ENCODE measurements at regions not wholly inside any gene's neighbourhood (a gene's known extent, or its start where the extent isn't known, plus 50 kb on each side); places are given as distances from the start of the nearest gene placed in this dataset.
A peak's percentile ranks its signal among the peaks of the same experiment; 100 is the strongest.

DNA sequence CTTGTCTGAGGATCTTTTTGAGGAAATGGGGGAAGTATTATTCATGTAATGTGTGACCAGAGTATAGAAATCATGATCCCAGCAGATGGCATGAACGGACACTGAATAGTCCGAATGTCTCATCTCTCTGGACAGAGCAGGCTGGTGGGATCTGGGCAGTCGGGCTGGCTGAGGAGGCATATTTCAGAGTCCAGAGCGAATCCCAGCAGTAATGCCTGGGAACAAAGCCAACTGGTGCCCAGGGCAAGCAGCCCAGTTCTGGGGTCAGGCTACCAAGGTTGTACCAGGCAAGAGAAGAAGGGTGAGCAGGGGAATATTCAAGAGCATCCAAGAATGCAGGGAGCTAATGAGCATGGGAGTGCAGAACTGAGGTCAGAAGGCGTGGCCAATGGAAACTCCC lies 306.4 kb downstream of the ZSWIM6 start:
- TF ChIP-seq, protein P1, sequence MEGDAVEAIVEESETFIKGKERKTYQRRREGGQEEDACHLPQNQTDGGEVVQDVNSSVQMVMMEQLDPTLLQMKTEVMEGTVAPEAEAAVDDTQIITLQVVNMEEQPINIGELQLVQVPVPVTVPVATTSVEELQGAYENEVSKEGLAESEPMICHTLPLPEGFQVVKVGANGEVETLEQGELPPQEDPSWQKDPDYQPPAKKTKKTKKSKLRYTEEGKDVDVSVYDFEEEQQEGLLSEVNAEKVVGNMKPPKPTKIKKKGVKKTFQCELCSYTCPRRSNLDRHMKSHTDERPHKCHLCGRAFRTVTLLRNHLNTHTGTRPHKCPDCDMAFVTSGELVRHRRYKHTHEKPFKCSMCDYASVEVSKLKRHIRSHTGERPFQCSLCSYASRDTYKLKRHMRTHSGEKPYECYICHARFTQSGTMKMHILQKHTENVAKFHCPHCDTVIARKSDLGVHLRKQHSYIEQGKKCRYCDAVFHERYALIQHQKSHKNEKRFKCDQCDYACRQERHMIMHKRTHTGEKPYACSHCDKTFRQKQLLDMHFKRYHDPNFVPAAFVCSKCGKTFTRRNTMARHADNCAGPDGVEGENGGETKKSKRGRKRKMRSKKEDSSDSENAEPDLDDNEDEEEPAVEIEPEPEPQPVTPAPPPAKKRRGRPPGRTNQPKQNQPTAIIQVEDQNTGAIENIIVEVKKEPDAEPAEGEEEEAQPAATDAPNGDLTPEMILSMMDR (IDR thresholded peaks at IDR 0.05; ENCODE audit: low read length, missing control alignments): no peak
- no peak for DNase-seq (ENCODE audit: low read depth)

DNA sequence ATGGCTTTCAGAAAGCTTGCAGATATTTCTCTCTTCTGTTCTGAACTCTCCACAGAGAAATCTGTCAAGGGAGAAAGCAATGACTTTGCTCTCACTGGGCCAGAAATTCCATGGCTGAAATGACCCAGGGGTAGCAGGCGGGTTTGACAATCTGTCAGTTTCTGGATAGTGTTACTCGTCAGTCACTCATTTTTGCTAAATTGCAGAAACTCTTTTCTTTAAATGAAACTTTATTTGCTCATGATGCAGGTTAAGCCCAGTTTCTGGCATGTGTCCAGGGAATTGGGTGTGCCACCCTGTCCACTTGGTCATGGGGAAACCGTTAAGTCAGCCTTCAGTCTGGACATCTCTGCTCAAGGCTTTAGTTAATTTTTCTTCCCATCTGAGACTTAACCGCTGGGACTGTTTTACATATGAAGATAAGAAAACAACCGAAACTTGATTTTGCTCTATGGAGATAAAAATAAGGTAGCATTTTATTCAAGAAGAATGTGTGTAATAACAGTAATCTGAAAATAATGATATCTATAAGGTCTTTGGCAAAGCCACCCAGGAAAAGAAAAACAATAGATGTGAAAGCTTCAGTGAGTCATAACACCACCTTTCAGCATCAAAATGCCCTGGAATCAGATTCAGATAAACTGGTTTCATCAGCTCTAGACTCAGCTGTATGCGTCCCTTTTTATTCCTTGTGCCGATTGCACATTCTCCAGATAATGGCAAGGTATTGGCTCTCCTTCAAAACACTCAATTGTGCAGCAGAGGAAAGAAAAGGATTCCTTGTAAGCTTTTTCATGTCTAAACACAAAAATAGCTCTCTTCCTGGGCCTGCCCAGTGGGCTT lies 308.3 kb downstream of the ZSWIM6 start:
- TF ChIP-seq, protein P1 (IDR thresholded peaks at IDR 0.05; ENCODE audit: low read length, missing control alignments): no peak
- H3K4me3 ChIP-seq (replicated peaks; ENCODE audit: low read depth, low read length): no peak overlapping the region
- peak; percentile 64 for DNase-seq (ENCODE audit: low read depth)

More for the DNA sequence above, 306.4 kb downstream of the ZSWIM6 start:
- H3K4me3 ChIP-seq (replicated peaks; ENCODE audit: low read depth, low read length): no peak overlapping the region

DNA sequence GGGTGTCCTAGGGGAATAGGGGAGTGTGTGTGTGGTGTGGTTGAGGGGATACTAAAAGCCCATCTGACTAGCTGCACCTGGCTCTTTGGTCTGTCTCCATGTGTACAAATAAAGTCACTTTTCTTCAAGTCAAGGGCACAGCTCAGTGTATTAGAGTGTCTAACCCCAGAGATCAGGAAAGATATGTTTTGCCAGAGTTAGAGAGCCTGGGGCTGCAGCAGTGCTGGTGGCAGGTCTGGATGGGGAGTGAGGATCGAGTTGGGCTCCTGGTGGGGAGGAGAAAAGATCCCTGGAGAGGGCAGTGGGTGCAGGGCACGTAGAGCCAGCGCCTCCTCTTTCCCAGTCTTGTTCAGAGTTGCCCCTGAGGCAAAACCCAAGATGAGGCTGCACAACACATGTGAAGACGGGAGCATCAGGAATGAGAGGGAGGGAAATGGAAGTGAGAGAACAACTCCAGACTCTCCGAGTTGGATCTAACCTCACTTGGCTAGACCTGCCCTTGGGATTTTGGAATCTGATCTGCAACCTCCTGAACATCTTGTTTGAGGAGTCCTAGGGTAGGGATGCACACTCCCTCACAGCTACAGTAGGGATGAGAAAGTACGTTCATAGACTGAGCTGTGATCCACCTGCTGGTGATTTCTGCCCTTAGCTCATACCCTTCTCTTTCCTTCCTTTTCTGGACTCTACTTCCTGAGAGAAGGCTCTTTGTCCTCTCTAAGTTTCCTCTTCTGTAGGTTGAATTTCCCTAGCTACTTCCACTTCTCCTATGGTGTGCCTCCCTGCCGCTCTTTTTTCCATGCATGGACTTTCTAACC lies 309.9 kb downstream of the ZSWIM6 start:
- TF ChIP-seq, protein P1 (IDR thresholded peaks at IDR 0.05; ENCODE audit: low read length, missing control alignments): no peak
- DNase-seq (ENCODE audit: low read depth): no peak
- no peak overlapping the region for H3K4me3 ChIP-seq (replicated peaks; ENCODE audit: low read depth, low read length)

DNA sequence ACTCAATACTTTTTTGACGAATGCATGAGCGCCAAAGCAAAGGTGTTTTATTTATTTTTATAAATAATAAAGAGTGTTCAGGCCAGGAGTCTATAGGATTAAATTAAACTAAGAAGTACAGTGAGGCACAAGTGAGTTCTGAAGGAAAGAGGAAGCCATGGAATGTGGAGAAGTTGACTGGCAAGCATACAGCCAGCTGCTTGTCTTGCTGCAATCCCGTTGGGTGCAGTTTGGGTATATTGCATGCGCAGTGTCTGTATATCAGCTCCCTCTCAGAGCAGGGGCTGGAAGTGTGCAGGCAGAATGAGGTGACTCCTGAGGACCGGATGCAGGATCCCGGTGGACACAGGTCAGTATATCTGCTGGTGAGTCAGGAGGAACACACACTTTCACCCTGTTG lies 315.6 kb downstream of the ZSWIM6 start:
- no peak for DNase-seq (ENCODE audit: low read depth)
- TF ChIP-seq, protein P1 (IDR thresholded peaks at IDR 0.05; ENCODE audit: low read length, missing control alignments): no peak

DNA sequence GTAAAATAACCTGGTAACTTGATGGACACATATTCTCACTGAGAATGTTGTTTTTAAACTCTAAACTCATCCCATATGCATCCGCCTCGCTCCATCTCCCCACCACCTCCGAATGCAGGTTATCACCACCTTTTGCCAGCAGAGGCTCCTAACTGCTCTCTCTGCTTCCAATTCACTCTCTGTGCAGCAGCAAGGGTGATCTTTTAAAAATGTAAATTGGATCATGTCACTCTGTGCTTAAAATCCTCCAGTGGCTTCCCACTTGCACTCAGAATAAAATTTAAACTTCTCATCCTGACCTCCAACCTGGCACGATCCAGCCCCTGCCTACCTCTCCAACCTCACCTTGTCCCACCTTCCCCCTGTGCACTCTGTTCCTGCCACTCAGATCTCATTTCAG lies 317.2 kb downstream of the ZSWIM6 start:
- DNase-seq (ENCODE audit: low read depth): no peak
- TF ChIP-seq, protein P1 (IDR thresholded peaks at IDR 0.05; ENCODE audit: low read length, missing control alignments): no peak
- no peak overlapping the region for H3K4me3 ChIP-seq (replicated peaks; ENCODE audit: low read depth, low read length)

More for the DNA sequence above, 315.6 kb downstream of the ZSWIM6 start:
- H3K4me3 ChIP-seq (replicated peaks; ENCODE audit: low read depth, low read length): no peak overlapping the region

DNA sequence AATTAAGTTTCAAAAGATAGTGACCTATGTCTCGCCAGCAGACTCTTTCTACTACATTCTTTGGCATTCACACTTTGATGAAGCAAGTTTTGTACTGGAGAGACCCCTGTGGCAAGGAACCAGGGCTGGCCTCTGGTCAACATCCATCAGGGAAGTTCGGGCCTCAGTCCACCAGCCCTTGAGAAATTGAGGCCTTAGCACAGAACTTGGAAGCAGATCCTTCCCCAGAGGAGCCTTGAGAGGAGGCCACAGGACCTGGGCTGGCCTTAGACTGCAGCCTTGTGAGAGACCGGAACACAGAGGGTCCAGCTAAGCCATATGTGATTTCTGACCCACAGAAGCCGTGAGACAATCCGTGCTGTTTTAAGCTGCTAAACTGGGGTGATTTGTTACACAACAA lies 317.9 kb downstream of the ZSWIM6 start:
- no peak overlapping the region for H3K4me3 ChIP-seq (replicated peaks; ENCODE audit: low read depth, low read length)
- TF ChIP-seq, protein P1 (IDR thresholded peaks at IDR 0.05; ENCODE audit: low read length, missing control alignments): no peak

More for the DNA sequence above, 317.9 kb downstream of the ZSWIM6 start:
- DNase-seq (ENCODE audit: low read depth): no peak
